ENCODE measurements at regions not wholly inside any gene's neighbourhood (a gene's known extent, or its start where the extent isn't known, plus 50 kb on each side); places are given as distances from the start of the nearest gene placed in this dataset.

DNA sequence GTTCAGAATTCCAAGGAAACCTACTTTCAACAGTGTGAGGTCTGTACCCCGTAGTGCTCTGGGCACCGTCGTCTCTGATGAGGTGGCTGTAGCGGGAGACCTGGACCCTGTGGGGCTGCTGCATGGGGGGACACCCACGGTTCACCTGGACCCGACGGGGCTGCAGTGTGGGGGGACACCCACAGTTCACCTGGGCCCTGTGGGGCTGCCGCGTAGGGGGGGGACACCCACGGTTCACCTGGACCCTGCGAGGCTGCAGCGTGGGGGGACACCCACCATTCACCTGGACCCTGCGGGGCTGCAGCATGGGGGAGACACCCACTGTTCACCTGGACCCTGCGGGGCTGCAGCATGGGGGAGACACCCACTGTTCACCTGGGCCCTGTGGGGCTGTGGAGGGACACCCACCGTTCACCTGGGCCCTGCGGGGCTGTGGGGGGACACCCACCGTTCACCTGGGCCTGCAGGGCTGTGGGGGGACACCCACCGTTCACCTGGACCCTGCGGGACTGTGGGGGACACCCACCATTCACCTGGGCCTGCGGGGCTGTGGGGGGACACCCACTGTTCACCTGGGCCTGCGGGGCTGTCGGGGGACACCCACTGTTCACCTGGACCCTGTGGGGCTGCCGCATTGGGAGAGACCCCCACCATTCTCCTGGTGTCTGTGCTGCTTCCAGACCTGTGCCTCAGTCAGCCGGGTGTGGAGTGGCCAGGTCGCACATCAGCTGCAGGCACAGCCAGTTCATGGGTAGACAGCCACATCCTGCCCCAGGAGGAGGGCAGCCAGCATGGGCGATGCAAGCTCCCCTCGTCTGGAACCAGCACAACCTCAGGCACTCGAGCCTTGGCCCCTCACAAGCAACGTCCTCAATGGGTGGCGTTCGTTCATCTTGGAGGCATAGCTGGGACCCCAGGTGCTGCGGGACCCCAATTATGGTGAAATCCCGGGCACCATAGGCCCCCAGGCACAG lies 114.5 kb downstream of the TMEM18 start:
- no peak for DNase-seq (ENCODE audit: low spot score in 2 of 2)
- H3K4me3 ChIP-seq (ENCODE audit: low read depth, poor library complexity, severe bottlenecking): no peak overlapping the region
- 82 to 89% methylated on average over 19 to 30 of the region's 33 CpGs for WGBS, 2 donors
- no peak for TF ChIP-seq CTCF (IDR thresholded peaks at IDR 0.05)
- TF ChIP-seq POLR2A (IDR thresholded peaks at IDR 0.05): no peak
- intact Hi-C loops (cut with DNase I; ENCODE audit: low total_unique reads): no loop called here

GRCh38 chr2:558879-559278 lies 118.3 kb downstream of the TMEM18 start:
- 78 to 85% methylated on average over 14 of the region's 14 CpGs for WGBS, 2 donors

GRCh38 chr2:558302-558642 lies 118.9 kb downstream of the TMEM18 start:
- 78 to 88% methylated on average over 17 of the region's 17 CpGs for WGBS, 2 donors
- intact Hi-C loops (cut with DNase I; ENCODE audit: low total_unique reads): no loop called here
- H3K4me3 ChIP-seq (ENCODE audit: low read depth, poor library complexity, severe bottlenecking): no peak overlapping the region
- no peak for DNase-seq (ENCODE audit: low spot score in 2 of 2)
- TF ChIP-seq CTCF (IDR thresholded peaks at IDR 0.05) (no peak), POLR2A (IDR thresholded peaks at IDR 0.05) (no peak)

More at GRCh38 chr2:558879-559278, 118.3 kb downstream of the TMEM18 start:
- no peak for DNase-seq (ENCODE audit: low spot score in 2 of 2)
- TF ChIP-seq POLR2A (IDR thresholded peaks at IDR 0.05) (no peak), CTCF (IDR thresholded peaks at IDR 0.05) (no peak)
- intact Hi-C loops (cut with DNase I; ENCODE audit: low total_unique reads): no loop called here
- H3K4me3 ChIP-seq (ENCODE audit: low read depth, poor library complexity, severe bottlenecking): no peak overlapping the region

- TF ChIP-seq POLR2A (IDR thresholded peaks at IDR 0.05) (no peak), CTCF (IDR thresholded peaks at IDR 0.05) (no peak)
- H3K4me3 ChIP-seq (ENCODE audit: low read depth, poor library complexity, severe bottlenecking): no peak overlapping the region
- 89 to 92% methylated on average over 34 of the region's 34 CpGs for WGBS, 2 donors
- DNase-seq (ENCODE audit: low spot score in 2 of 2): no peak
- intact Hi-C loops (cut with DNase I; ENCODE audit: low total_unique reads): no loop called here
Observed at GRCh38 chr2:557635-558301, 119.4 kb downstream of the TMEM18 start.

DNA sequence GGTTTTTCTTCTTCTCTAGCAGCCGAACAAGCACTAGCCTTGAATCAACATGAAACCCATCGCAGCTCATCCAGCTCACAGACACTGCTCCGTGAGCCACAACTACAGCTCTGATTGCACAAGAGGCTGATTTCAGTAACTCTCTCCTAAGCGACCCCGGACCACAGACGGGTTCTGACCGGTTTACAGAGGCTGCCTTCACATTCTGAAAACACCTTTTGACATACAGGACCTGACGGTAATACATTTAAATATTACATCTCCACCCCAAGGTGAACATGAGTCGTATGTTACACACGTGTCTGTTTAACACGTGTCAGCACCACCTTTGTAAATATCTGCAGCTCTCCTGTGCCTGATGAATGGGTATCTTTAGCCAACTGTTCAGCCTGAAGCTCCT lies 120.7 kb downstream of the TMEM18 start:
- DNase-seq (ENCODE audit: low spot score in 2 of 2): no peak
- H3K4me3 ChIP-seq (ENCODE audit: low read depth, poor library complexity, severe bottlenecking): no peak overlapping the region
- TF ChIP-seq POLR2A (IDR thresholded peaks at IDR 0.05) (no peak), CTCF (IDR thresholded peaks at IDR 0.05) (no peak)
- intact Hi-C loops (cut with DNase I; ENCODE audit: low total_unique reads): no loop called here
- WGBS, 2 donors: 47 to 54% methylated on average over 11 of the region's 11 CpGs
